C4-2B (cell line): ENCODE measurements at regions not wholly inside any gene's neighbourhood (a gene's known extent, or its start where the extent isn't known, plus 50 kb on each side); places are given as distances from the start of the nearest gene placed in this dataset.

ENCODE experiments used
- CTCF ChIP-seq: fragments of 450-650 bp; conservative IDR thresholded peaks from 2 replicates; pipeline ENCODE4 v1.5.1; 2017; ENCODE audit warnings: mild to moderate bottlenecking
- ZFX ChIP-seq: fragments of 450-650 bp; IDR thresholded peaks from 2 replicates; pipeline ENCODE4 v1.6.1; 2017

- TF ChIP-seq CTCF, result no peak
- TF ChIP-seq ZFX, result no peak
Observed at GRCh38 chr4:126947536-126947935, 685.2 kb upstream of the INTU start.
